HG03066 (cell line): ENCODE measurements at regions not wholly inside any gene's neighbourhood (a gene's known extent, or its start where the extent isn't known, plus 50 kb on each side); places are given as distances from the start of the nearest gene placed in this dataset.

ENCODE experiments used
- ATAC-seq: cut with Tn5 transposase; IDR thresholded peaks from one replicate; pipeline ENCODE4 v1.9.1; 2021; ENCODE audit warnings: low read depth; ENCODE audit not compliant: unreplicated experiment

DNA sequence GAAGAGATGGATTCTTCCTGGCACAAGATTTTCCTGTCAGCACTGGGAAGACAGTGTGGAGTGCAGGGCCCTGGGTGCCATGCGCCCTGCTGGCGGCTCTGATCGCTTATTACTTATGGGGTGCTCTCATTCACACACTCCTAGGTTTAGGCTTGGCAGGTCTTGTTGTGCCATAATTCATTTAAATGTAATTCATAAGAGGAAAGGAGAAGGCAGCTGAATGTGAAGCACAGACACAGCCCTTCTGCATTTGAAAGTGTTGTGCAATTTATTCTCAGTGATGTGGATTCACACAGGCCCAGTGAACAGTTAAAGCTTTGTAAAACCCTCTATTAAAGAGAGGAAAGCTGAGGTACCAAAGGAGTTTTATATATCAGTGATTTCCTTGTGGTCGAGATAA, 249.7 kb downstream of the C4orf33 start:
- ATAC-seq: no peak

- no peak for ATAC-seq
Measured at GRCh38 chr4:129346036-129346435, 250.1 kb downstream of the C4orf33 start.

GRCh38 chr4:129346734-129347133, 250.8 kb downstream of the C4orf33 start:
- ATAC-seq: no peak

DNA sequence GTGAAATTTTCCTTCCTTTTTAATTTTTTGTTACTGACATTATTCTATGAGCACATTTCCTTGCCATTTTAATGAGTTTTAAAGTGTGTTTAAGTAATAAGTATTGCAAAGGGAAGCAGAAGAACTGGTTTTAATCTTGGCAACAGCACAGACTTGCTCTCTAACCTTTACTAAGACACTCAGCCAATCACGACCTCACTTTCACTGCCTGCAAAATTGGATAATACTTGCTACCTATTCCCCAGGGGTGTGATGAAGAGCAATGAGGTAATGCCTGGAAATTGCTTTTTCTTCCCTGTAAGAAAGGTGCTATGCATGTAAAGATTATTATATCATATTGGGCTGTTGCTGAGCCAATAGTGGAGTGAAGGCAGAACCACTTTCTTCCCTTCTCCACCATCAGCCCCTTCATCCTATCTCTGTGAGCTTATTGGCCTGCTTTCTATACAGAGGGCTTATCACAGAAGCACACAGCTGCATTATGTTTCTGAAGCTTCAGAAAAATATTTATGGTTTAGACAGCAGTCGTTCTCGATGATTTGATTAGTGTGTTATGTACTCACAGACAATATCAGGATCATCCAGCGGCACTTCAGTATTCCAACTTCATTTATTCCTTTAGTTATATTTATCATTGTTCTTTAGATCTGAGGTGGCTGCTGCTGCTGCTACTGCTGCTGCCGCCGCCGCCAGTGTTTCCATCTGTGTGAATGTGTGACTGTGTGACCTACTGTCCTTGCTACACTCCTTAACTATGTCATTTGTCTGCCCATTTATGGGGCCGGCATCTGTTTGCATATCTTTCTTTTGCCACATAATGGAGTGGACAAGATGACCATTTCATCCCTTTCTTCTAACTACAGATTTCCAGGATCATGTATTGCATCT, 255.1 kb downstream of the C4orf33 start:
- no peak for ATAC-seq

- no peak for ATAC-seq
Measured at GRCh38 chr4:129352480-129352879, 256.5 kb downstream of the C4orf33 start.

GRCh38 chr4:129353490-129353889, 257.5 kb downstream of the C4orf33 start:
- ATAC-seq: no peak

DNA sequence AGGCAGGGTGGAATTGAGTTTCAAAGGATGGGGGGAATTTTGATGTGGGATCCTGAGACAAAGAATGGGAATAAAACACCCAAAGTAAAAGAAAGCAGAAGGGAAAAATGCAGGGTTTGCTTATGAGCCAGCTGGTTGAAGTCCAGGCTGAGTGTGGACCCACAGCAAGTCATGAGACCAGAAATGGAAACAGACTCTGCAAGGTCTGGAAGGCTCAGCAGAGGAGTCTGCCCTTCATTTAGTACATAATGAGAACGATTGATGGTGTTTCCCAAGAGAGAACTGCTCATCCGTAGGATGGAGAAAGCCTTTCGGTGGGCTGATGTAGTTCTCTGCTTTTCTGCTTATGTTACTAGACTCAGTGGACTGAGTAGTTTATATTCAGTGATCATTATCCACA, 259.1 kb downstream of the C4orf33 start:
- no peak for ATAC-seq

GRCh38 chr4:129355516-129355915, 259.6 kb downstream of the C4orf33 start:
- no peak for ATAC-seq

DNA sequence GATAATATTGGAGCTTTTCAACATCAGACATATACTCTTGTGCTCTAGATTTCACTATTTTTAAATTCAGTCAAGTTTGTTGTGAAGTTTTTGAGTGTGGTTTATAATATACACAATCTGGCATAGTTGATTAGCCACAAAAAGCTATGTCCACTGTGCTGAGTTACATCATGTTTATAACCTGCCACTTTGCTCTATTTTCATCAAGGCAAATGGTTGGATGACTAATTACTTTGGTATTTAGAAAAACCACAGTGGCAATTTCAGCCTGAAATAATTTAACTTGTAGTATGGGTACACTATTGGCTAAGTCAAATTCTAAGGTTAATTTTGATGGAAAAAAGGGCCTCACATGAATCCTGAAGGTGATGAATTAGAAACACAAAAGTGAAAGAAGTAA, 262.6 kb downstream of the C4orf33 start:
- no peak for ATAC-seq

DNA sequence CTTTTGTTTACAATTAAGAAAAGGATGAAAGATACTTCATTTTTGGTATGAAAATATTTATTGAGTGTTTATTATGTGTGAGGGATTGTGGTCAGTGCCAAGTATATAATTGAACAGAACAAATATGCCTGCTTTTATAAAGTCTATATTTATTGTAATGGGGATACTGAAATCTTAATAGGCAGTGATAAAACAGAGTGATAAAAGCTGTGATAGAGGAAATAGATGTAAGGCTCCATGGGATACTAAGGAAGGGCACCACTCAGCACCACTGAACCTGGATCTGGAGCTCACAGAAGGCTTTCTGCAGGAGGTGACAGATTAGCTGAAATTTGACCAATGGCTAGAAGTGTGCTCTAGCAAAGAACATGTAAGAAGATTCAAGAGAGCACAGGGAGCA, 263.5 kb downstream of the C4orf33 start:
- ATAC-seq: no peak

DNA sequence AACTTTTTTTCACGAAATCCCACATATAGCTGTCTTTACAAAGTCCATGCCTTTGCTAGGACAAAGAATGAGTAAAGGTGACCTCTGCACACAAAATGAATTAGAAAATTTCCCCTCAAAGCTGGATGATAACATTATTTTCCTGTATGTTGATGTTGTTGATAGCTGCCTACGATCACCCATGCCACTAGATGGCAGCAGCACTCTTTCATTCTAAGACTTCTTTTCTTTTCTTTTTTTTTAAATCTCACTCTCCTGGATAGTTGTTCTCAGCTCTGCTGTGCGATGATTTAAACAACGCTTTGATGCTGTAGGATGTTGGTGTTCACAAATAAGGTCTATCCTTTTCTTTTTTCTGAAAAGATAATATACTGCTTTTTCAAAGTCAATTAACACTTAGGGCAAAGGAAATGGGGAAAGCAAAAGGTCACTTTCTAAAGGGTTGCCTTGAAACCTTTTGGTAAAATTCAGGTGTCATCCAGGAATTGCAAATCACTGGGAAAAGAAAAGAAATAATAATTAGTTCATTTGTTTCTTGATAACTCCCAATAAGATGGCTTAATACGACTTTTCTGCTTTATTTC, 266.8 kb downstream of the C4orf33 start:
- ATAC-seq: no peak

DNA sequence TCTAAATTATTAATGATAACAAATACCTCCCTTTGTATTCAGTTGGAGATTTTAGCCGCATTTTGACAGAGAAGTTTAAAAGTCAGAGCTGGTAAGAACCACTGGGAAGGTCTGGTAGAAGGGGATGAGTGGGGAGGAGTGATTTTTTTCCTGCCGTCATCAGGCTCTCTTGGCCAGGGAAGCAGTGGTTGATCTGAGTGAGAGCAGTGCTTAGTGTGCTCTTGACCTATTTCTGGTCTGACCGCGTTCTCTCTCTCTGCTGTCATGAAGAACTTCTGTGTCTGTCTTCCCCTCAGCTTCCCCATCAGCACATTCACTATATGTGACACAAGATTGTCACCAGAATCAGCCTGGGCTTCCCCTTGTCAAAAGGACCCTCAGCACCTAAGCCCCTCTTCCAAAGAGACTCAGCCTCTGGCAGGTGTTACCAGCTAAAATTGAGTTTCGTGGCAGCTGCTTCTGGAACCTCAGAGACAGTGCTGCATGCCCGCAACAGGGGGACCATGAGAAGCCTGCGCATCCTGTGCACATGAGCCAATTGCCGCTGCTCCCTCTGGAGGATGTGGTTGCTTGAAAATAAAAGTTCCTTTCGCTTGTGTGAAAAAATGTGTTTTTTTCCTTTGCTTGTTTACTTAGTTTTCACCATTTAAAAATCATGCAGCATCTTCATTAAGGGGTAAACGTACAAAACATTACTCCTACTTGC, 268.9 kb downstream of the C4orf33 start:
- ATAC-seq: no peak

GRCh38 chr4:129369361-129370010, 273.5 kb downstream of the C4orf33 start:
- ATAC-seq: no peak

DNA sequence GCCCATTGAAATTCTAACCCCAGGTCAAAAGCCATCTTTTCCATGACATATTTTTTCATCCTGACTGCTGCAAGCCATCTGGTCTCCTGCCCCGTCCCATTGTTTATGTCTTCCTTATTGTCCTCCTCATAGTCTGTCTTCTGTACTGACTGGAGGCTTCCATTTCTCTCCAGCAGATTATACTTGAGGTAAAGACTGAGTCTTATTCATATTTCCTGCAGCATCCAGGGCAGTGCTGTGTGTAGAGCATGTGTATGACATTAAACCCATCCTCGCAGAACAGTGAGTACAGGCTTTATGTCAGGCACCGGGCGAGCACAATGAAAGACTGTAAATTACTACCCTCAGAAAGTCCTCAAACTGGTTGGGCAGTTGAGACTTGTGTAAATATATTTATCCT, 275.1 kb downstream of the C4orf33 start:
- ATAC-seq: no peak

DNA sequence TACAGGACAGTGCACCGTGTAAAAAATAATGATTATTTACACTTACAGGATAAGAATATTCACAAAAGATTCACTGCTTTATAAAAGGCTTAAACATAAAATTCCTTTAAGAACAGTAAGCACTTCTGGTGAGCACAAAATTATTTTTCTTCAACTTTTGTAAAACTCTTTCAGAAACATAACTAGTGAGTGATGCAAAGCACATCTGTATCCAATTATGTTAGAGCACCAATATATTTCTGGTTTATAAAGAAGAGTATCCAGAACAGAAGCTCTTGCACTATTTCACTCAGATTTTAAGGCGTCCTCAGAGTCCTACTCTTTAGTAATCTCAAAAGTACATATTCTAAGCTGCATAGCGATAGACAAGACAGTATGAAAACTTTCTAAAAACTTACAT, 276.0 kb downstream of the C4orf33 start:
- ATAC-seq: no peak

DNA sequence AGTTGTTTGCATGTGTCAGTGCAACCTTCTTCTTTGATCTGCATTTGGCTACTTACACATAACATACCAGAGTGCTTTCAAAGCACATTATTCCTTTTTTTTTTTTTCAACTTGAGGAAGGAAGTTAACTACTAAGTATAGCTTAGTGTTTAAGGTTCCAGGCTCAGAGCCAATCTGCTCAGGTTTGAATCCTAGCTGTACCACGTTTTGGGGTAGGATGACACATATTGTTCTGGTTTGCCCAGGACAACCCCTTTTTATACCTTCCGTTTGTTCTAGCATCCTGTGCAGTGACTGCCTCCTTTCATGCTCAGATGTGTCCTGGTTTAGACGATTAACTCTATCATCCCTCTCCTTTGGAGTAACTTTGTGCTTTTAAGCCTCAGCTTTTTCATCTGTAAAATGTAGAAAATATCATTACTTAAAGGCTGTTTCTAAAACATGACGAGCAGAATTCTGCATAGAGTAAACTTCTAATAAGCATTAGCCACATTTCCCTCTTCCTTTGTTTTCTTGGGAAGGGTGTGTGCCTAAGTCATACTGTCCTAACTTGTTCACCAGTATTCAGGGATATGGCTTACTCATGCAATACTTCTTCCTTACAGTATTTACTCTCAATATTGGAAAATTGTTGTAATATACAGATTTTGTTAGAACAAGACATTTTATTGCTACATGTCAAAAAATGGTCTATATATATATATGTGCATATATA, 281.3 kb downstream of the C4orf33 start:
- ATAC-seq: no peak

DNA sequence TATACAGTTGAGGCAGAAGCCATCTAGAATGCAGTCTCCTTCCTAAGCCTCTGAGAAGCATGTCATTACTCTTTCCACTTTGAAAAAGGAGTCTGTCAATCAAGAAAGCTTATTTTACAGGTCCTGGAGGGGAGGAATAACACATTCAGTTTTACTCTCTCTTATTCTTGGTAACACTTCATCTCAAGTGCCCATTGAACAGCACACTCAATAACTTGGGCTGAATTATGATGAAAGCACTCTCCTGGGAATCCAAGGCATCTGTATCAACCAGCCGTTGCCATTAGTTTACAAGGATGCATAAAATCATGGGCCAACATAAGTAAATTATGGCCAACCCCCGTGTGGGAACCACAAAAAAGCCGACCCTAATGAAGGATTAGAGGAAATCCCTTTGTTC, 282.4 kb downstream of the C4orf33 start:
- ATAC-seq: no peak

DNA sequence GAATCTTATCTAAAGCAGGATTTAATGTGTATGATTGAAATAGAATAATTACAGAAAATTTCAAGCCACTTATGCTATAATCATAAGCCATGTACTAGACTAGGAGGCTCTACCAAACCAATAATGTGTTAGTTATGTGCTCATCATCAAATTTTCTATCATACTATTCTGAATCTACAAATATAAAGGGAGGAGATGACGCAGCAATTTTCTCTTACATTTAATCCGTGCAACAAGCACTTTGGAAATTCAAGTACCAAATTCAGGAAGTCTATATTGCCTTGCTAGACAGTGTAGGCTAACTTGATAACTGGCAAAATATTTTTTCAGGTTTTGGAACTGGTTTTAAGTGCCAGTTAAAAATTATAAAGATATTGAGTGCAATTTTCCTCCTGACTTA, 283.5 kb downstream of the C4orf33 start:
- ATAC-seq: no peak

DNA sequence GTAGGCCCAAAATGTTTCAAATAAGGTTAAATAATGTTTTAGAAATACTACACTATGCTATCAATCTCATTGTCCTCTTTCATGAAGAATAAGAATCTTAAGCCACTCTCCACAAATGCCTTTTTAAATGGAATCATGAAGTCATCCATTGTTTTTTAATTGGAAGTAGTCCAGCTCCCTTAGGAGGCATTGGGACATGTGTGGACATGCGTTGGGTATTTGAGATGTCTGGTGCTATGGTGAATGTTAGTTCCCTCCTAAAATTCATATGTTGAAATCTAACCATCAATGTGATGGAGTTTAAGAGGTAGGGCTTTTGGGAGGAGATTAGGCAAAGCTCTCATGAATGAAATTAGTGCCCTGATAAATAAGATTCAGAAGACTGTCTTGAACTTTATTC, 289.0 kb downstream of the C4orf33 start:
- ATAC-seq: no peak

DNA sequence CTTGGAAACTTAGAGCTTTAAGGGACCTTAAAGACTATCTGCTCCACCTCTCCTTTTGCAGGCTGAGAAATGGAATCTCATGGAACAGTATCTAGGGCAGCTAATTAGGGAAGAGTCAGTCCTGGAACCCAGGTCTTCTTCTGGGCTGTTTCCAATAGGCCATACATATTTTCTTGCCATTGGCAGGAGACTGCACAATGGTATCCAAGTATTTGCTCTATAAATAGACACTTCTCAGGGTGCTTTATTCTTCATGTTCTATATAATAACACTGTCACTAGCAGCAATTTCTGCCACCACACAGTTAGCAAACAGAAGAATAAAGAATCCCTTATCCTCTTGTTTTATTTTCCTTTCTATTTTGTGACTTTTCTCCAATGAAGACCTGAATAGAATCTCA, 291.7 kb downstream of the C4orf33 start:
- no peak for ATAC-seq

GRCh38 chr4:129393976-129394375, 298.0 kb downstream of the C4orf33 start:
- no peak for ATAC-seq
